ENCODE measurements at regions not wholly inside any gene's neighbourhood (a gene's known extent, or its start where the extent isn't known, plus 50 kb on each side); places are given as distances from the start of the nearest gene placed in this dataset.

- H3K27ac ChIP-seq = no peak overlapping the region
- TF ChIP-seq CTCF (conservative IDR thresholded peaks at IDR 0.05) = no peak
Observed at GRCh38 chr4:82071951-82072350, 301.8 kb downstream of the HNRNPD start.

- H3K27ac ChIP-seq = no peak overlapping the region
- no peak for TF ChIP-seq CTCF (conservative IDR thresholded peaks at IDR 0.05)
Observed at GRCh38 chr4:82069883-82070638, 303.7 kb downstream of the HNRNPD start.

GRCh38 chr4:82063017-82063416 lies 310.8 kb downstream of the HNRNPD start:
- TF ChIP-seq CTCF (conservative IDR thresholded peaks at IDR 0.05) = no peak
- H3K27ac ChIP-seq = no peak overlapping the region

- no peak for TF ChIP-seq CTCF (conservative IDR thresholded peaks at IDR 0.05)
- H3K27ac ChIP-seq = no peak overlapping the region
Observed at GRCh38 chr4:82057990-82058544, 315.7 kb downstream of the HNRNPD start.

GRCh38 chr4:82055156-82055555 lies 318.6 kb downstream of the HNRNPD start:
- no peak overlapping the region for H3K27ac ChIP-seq
- TF ChIP-seq CTCF (conservative IDR thresholded peaks at IDR 0.05) = no peak

- H3K27ac ChIP-seq = no peak overlapping the region
- TF ChIP-seq CTCF (conservative IDR thresholded peaks at IDR 0.05) = no peak
Observed at GRCh38 chr4:82053396-82053795, 320.4 kb downstream of the HNRNPD start.

GRCh38 chr4:82050796-82051195 lies 323.0 kb downstream of the HNRNPD start:
- no peak overlapping the region for H3K27ac ChIP-seq
- no peak for TF ChIP-seq CTCF (conservative IDR thresholded peaks at IDR 0.05)

All from VCaP (cell line).